GDM1 (cell line): ENCODE measurements at regions not wholly inside any gene's neighbourhood (a gene's known extent, or its start where the extent isn't known, plus 50 kb on each side); places are given as distances from the start of the nearest gene placed in this dataset.

Experiments used
- DNase-seq: peaks from one replicate; lab custom pipeline; 2025; lab: John Stamatoyannopoulos, UW

DNA sequence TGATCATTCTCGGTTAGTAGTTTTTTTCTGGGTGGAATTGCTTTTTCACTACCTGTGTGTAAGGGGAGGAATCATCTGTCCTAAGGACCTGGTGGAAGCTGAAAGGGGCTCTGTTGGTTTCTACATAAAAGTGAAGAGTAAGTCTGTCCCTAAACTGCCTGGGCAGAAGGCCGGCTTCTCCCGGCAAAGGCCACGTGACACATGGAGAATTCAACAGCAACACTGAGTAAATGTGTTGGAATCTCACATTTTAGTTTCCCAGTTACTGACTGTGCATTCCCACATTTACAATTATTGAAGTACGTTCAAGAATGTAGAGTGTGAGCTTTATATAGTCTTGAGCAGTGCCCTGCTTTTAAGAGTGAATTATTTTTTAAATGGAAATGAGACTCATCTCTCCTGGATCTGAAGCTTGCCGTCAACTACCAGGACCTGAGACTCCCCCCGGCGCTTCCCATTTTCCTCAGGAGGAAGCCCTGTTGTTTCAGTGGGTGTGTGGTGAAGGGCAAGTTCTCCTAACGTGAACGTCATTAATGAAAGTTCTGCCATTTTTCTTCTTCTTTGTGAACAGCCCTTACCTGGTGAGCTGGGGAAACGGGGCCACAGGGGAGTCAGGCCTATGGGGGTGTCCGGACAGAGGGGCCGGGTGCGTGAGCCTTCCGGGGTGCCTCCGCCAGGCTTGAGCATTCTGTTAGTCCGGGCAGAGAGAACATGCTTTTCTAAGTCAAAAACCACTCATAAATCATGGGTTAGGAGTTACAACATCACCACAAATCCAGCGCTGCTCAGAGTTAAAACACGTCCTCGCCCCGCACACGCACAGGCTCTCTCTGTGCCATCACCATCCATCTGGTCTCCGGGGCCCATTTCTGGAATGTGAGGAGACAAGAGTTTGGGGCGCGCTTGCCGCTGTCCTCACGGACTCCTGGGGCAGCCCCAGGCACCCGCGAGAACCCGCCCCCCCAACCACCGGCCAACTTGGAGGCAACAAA, 56.6 kb upstream of the SMOC2 start:
- DNase-seq = no peak

DNA sequence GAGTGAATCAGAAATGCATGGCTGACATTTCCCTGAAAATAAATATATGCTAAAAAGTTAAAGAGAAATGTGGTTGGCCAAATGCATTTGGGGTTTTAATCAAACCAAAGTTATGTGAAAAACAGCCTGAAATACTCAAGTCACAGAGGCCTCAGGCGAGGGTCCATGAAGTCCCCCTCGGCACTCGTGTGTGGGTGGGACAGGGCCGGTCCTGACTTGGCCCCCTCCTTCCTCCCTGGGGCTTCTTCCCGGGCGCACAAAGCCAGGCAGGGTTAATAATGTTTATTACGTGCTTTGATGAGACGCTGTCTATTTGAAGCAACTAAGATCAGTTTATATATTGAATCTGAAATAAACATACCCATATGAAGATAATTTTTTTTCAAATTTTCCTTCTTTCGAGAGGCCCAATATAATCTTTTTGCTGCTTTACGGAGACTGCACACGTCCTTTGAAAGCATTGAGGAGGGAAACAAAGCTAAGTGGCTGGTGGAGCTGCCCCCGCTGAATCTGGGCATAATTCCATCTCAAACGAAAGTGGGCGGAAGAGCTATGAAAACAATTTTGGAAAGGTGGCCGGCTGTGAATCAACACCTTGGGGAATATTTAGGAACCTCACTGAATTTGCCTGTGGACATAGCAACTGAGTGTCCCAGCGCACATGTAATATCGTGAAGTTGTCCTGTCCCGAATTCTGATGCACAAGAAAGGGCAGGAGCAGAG, 55.8 kb upstream of the SMOC2 start:
- no peak for DNase-seq

DNA sequence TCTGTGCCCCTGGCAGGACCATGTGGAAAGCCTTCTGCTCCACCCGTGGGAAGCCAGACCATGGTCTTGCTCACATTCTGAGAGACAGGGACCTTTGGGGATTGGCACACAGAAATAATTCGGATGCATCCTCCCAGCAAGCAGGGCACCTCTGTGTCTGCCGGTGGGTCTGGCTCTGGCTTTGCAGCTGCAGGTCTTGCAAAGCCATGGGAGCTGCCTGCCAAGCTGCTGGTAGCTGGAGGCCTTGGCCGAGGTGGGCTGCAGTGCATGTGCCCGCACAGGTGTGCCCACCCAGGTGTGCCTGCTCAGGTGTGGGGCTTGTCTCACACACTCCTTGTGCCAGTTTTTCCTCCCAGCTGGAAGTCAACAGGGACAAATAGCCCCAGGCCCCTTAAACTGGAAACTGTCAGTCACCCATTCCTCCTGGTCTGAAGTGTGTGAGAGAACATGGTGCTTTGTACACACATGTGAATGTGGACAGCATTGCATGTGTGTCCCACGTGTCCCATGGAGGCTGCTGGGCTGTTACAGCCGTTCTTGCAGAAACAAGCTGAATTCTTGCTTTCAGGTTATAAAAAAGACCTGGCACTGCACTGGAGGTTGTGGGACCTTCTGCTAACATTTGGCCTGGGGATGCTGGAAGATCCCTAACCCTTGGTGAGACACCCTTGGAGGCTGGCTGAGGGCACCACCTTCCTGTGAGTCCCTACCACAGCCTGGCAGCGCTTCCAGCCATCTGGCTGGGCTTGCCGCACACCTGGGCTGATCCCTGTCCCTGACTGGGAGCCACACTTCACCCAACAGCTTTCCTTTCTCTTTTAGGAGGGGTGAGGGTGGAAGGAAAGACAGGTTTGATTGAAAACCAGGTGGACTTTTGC, 54.9 kb upstream of the SMOC2 start:
- no peak for DNase-seq

DNA sequence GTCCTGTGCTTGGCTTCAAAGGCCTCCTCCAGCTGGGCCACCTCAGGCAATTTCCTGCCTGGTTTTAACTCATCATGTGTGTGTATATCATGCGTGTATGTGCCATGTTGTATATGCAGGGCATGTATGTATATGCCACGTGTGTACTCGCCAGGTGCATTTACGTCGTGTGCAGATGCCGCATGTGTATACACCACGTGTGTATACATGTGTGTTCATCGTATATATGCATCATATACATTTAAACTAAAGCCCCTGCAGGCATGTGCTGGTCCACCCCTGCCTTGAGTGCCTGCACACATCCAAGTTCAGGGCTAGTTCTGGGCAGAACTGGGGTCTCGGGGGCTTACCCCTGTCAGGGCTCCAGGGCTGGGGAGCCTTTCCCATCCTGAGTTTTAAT, 54.0 kb upstream of the SMOC2 start:
- DNase-seq = no peak

DNA sequence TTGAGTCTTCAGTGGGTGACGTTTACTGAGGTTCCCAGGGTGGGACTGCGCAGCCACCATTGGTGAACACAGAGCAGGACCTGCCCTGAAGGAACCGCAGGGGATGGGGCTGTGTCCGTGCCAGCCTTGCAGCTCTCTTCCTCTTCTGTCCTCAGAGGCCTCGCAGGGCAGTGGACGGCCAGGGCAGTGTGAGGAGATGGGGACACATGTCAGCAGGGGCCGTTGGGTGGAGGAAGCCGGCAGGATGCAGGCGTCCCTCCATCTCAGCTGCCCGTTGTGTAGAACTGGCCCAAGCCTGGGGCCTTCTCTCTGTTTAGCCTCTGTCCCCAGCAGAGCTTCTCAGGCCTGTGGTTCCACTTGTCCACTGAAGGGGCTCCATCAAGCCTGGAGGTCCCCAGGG, 53.6 kb upstream of the SMOC2 start:
- no peak for DNase-seq

DNA sequence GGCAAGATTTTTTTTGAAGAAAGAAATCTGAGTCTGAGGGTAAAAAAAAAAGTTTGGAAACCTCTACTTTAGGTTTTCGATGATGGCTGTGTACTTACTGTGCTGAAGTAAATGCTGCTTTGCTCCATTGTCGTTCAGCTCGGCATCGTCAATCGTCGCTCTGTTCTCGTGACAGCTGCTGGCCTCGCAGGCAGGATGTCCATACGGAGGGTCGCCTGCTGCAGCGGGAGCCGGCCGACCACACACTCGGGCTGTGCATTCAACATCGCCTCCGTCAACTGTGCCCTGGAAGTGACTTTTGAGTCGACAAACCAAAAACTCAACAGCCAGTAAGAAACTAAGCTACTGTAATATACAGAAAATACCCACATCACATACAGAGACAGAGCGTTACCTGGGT, 53.1 kb upstream of the SMOC2 start:
- no peak for DNase-seq

DNA sequence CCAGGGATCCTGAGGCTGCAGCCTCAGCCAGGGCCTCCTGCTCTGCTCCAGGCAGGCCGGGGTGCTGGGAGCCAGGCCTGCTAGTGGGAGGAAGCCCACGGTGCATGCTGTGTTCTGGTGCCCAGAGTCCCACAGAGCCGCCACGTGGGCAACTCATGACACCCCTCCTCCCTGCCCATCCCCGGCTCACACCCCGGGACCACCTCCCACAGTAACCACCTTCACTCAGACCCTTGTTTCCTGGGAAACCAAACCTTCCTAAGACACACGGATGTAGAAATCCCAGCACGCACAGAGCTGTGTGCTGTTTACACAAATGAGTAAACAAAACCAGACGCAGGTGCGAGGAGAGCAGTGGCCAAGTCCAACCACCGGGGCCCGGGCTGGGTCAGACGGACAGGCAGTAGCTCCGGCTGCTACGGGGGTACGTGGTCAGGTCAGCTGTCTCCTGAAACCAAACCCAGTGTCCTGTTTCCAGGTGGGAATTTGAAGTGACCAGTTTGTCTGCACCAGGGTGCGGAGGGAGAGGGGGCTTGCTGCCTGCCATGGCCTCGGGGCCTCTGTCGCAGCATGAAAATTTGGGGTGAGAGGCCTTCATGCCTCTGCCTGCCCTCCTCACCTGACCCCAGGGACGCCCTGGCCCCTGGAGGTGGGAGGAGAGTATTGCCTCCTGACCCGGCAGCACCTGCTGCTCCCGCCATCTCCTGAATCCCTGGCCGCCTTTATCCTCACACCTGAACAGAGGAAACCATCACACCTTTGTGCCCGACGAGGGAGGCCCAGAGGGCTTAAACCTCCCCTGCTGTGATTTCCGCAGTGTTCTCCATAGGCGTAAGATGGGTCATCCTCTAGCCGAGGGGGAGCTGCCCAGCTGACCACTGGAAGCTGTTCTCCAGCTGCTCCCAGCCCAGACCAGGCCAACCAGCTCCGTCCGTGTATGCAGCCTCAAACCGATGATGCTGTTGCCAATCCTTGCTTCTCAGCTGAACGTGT, 52.0 kb upstream of the SMOC2 start:
- DNase-seq = no peak

DNA sequence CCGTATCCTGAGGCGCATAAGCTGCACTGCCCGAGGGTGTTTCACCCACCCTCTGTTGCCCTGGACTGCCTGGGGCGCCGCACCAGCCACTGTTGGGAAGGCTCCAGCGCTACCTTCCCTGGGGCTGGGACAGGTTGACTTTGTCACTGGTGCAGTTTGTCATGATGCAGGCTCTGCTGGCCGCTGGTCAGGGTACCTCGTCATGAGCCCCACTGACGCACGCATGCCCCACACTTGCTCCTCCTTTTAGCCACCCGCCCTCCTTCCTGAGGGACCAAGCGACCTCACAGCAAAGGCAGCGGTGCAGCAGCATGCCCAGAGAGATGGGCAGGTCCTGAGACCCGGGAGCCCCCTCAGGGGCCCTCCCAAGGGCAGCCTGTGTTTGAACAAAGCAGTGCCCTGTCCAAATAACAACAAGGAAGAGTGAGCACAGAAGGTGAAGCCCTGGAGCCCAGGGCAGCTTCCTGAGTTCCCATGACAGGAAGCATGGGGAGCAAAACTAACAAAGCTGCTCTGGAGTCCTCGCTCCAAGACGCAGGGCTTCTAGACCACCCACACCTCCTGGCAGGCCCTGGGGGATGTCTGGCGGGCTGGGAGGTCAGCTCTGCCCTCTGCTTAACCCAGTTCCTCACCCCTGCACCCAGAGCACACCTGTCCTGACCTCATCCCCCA, 50.1 kb upstream of the SMOC2 start:
- DNase-seq = no peak
